IMR-90 (cell line): ENCODE measurements at regions not wholly inside any gene's neighbourhood (a gene's known extent, or its start where the extent isn't known, plus 50 kb on each side); places are given as distances from the start of the nearest gene placed in this dataset.

Experiments
- CEBPB ChIP-seq: IDR thresholded peaks from 2 replicates; pipeline ENCODE4 v1.6.1; 2012; ENCODE audit warnings: low read depth, low read length, improper control_type of control experiment
- NFE2L2 ChIP-seq: fragments of 150-350 bp; IDR thresholded peaks from 2 replicates; pipeline ENCODE4 v1.6.1; 2016; ENCODE audit warnings: low read depth, mild to moderate bottlenecking, low read length
- POLR2A ChIP-seq: IDR thresholded peaks from 2 replicates; pipeline ENCODE4 v1.6.1; 2012; ENCODE audit warnings: mild to moderate bottlenecking, low read depth, low read length
- RAD21 ChIP-seq: IDR thresholded peaks from 2 replicates; pipeline ENCODE4 v1.6.1; 2012; ENCODE audit warnings: low read length, improper control_type of control experiment
- TF ChIP-seq, protein P1 (sequence below): conservative IDR thresholded peaks from 2 replicates; pipeline ENCODE4 v1.5.1; 2012; ENCODE audit warnings: mild to moderate bottlenecking, low read depth, low read length, improper control_type of control experiment

DNA sequence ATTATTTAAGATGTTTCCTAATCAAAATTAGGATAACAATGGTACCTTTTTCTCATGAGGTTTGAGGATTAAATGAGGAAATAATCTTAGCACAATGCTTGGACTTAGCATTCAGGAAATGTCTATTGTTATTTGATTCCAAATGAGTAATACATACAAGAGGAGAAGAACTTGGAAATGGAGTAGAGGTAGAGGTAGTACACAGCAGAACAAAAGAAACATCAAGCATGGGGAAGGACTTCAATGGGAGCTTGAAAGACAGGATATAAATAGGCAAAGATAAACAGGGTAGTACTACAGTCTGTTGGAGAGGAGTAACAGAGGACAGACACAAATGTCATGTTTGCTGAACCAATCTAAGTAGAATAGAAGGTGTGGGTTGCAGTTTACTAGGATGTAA lies 59.5 kb upstream of the RGS2 start:
- TF ChIP-seq, protein P1, sequence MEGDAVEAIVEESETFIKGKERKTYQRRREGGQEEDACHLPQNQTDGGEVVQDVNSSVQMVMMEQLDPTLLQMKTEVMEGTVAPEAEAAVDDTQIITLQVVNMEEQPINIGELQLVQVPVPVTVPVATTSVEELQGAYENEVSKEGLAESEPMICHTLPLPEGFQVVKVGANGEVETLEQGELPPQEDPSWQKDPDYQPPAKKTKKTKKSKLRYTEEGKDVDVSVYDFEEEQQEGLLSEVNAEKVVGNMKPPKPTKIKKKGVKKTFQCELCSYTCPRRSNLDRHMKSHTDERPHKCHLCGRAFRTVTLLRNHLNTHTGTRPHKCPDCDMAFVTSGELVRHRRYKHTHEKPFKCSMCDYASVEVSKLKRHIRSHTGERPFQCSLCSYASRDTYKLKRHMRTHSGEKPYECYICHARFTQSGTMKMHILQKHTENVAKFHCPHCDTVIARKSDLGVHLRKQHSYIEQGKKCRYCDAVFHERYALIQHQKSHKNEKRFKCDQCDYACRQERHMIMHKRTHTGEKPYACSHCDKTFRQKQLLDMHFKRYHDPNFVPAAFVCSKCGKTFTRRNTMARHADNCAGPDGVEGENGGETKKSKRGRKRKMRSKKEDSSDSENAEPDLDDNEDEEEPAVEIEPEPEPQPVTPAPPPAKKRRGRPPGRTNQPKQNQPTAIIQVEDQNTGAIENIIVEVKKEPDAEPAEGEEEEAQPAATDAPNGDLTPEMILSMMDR, result no peak
- TF ChIP-seq CEBPB (no peak), POLR2A (no peak), RAD21 (no peak), NFE2L2 (no peak)
